Liver (tissue), 3 donors: ENCODE measurements at regions not wholly inside any gene's neighbourhood (a gene's known extent, or its start where the extent isn't known, plus 50 kb on each side); places are given as distances from the start of the nearest gene placed in this dataset.

Experiments used
- CTCF ChIP-seq: fragments of 150-350 bp; IDR thresholded peaks from 2 replicates; pipeline ENCODE4 v1.5.1; 2017; ENCODE audit warnings: improper control_type of control experiment, low read depth, low read length; ENCODE audit not compliant: missing input control
- GABPA ChIP-seq, 2 donors: IDR thresholded peaks in 1 of 2; conservative IDR thresholded peaks in 1 of 2; 2 replicates each; pipeline ENCODE4 v1.6.1; 2016; ENCODE audit warnings: antibody characterized with exemption in 2 of 2, mild to moderate bottlenecking in 1 of 2, moderate library complexity in 1 of 2
- JUND ChIP-seq, 2 donors: IDR thresholded peaks; 2 replicates each; pipeline ENCODE4 v1.6.1; 2016; ENCODE audit warnings: antibody characterized with exemption in 2 of 2
- MAX ChIP-seq: IDR thresholded peaks from 2 replicates; pipeline ENCODE4 v1.6.1; 2016; ENCODE audit warnings: antibody characterized with exemption
- RAD21 ChIP-seq, 2 donors: IDR thresholded peaks; 2 replicates each; pipeline ENCODE4 v1.6.1; 2016; ENCODE audit warnings: antibody characterized with exemption in 2 of 2, mild to moderate bottlenecking in 2 of 2
- REST ChIP-seq: IDR thresholded peaks from 2 replicates; pipeline ENCODE4 v1.6.1; 2016; ENCODE audit warnings: antibody characterized with exemption, mild to moderate bottlenecking
- TAF1 ChIP-seq: conservative IDR thresholded peaks from 2 replicates; pipeline ENCODE4 v1.6.1; 2016; ENCODE audit warnings: antibody characterized with exemption, mild to moderate bottlenecking
- YY1 ChIP-seq: IDR thresholded peaks from 2 replicates; pipeline ENCODE4 v1.6.1; 2016; ENCODE audit warnings: antibody characterized with exemption, mild to moderate bottlenecking
- TF ChIP-seq, protein P1 (sequence below): IDR thresholded peaks from 2 replicates; pipeline ENCODE4 v1.6.1; 2016; ENCODE audit warnings: antibody characterized with exemption
- donor health status: healthy.
- donor health status: healthy.

DNA sequence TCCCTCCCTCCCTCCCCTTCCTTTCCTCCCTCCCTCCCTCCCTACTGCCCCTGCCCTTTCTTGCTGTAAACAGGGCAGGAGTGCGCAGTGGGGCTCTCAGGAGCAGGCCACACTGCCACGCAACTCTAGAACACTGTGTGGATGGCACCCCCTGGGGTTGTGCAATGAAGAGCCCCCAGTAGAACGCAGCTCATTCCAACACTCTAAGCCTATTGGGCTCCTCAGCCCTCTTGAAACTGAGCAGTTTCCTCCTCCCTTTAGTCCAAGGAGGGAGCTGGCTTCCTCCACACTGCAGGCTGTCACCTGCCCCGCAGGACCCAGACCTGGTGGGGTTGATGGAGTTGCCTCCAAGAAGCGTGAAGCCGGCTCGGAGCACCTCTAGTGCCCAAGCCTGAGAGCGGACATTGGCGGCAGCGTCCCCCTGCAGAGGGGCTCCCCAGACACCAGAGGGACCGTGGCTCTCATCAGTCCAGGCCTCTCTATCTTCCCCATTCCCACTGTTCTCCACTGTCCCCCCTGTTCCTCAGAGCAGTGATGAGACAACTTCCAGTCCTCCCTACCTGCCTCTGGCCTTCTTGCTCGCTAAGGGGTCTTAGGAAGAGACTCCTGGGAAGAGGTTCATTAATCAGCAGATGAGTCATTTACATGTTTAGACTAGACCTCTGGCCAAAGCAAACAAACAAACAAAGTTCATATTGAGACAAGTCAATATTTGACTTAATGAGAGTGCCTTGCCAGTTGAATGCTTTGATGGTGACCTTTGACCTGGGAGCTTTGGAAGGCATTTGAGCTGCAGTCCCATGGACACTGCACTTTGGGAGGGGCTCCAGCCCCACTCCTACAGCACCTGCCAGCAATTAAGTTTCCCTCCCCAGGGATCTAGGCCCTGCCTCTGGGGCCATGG is 64.0 kb downstream of the RPUSD4 start:
- TF ChIP-seq RAD21 (IDR thresholded peaks at IDR 0.05) (peak; percentile 40 to 50), CTCF (no peak), MAX (peak; percentile 10), YY1 (no peak), REST (peak; percentile 63), JUND (IDR thresholded peaks at IDR 0.05) (peak; percentile 85 to 91), GABPA (IDR thresholded peaks at IDR 0.05 in 1 of 2, conservative IDR thresholded peaks at IDR 0.05 in 1 of 2) (no peak), TAF1 (no peak)
- TF ChIP-seq, protein P1, sequence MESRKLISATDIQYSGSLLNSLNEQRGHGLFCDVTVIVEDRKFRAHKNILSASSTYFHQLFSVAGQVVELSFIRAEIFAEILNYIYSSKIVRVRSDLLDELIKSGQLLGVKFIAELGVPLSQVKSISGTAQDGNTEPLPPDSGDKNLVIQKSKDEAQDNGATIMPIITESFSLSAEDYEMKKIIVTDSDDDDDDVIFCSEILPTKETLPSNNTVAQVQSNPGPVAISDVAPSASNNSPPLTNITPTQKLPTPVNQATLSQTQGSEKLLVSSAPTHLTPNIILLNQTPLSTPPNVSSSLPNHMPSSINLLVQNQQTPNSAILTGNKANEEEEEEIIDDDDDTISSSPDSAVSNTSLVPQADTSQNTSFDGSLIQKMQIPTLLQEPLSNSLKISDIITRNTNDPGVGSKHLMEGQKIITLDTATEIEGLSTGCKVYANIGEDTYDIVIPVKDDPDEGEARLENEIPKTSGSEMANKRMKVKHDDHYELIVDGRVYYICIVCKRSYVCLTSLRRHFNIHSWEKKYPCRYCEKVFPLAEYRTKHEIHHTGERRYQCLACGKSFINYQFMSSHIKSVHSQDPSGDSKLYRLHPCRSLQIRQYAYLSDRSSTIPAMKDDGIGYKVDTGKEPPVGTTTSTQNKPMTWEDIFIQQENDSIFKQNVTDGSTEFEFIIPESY = no peak
